ENCODE measurements at regions not wholly inside any gene's neighbourhood (a gene's known extent, or its start where the extent isn't known, plus 50 kb on each side); places are given as distances from the start of the nearest gene placed in this dataset.

DNA sequence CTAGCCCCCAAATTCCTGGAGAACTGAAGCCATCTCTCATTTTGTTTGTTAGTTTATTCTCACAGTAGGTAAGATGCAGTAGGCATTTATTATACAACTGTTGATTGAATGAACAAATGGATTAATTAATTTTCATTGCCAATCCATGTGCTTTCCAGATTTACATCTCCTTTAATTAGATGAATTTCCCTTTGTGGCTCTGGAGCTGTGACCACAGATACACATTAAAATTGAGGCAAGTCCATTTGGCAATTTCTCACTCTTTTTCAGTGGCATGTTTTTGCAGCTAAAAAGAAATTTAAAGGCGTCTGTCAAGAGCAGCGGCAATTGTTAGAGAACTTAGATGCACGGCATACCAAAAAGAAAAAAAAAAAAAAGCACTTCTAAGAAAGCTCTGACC lies 635.4 kb upstream of the SOX9 start:
- H3K9ac ChIP-seq (replicated peaks in 1 of 4; ENCODE audit: extremely low read depth in 1 of 4, low read depth in 3 of 4, low read length in 3 of 4), result no peak overlapping the region
- H3K4me1 ChIP-seq (replicated peaks in 1 of 4; ENCODE audit: control insufficient read depth in 3 of 4, insufficient read depth in 4 of 4, low read length in 3 of 4), result no peaks in the 10 kb centered on the region
- H3K23me2 ChIP-seq (ENCODE audit: low read depth, low read length), result no peaks in the 10 kb centered on the region
- H4K91ac ChIP-seq (replicated peaks; ENCODE audit: insufficient read length, low read length), result no peak overlapping the region
- no peak overlapping the region for H3K4ac ChIP-seq (replicated peaks; ENCODE audit: insufficient read length, low read depth, low read length)
- no peak overlapping the region for H3K18ac ChIP-seq (ENCODE audit: extremely low read depth, low read length)
- ChIA-PET POLR2A (ENCODE audit: partially characterized antibody) (no interaction called here), CTCF (ENCODE audit: partially characterized antibody) (interaction anchor here (0.9 to 5.4 kb wide), 4 partner anchors 11 to 634 kb away, joined by 3 to 33 read pairs (median 4); no protein-coding TSS in a partner anchor)
- H3K4me3 ChIP-seq (ENCODE audit: extremely low read depth in 1 of 4, insufficient read depth in 2 of 4, low read depth in 3 of 4, low read length in 4 of 4), result no peak overlapping the region
- no peak overlapping the region for H2AK5ac ChIP-seq (ENCODE audit: low read depth, low read length)
- no peak overlapping the region for H3K14ac ChIP-seq (ENCODE audit: insufficient read length)
- H3K4me2 ChIP-seq (ENCODE audit: insufficient read depth in 1 of 2, low read depth in 2 of 2, low read length in 2 of 2), result no peak overlapping the region
- no peak overlapping the region for H2BK120ac ChIP-seq (replicated peaks; ENCODE audit: low read depth, low read length)
- no peak overlapping the region for H2BK12ac ChIP-seq (ENCODE audit: low read depth, low read length)
- no peaks in the 10 kb centered on the region for H3K79me1 ChIP-seq (ENCODE audit: low read depth, low read length)
- FAIRE-seq (no peak), DNase-seq (ENCODE audit: low read depth in 1 of 2, low spot score in 2 of 2) (no peak)
- H2AFZ ChIP-seq (ENCODE audit: low read length), result no peak overlapping the region
- H4K8ac ChIP-seq (ENCODE audit: extremely low read depth, insufficient read depth, low read length), result no peak overlapping the region
- no peak overlapping the region for H4K5ac ChIP-seq (ENCODE audit: insufficient read length, low read depth, low read length)
- H2BK15ac ChIP-seq (ENCODE audit: low read length), result no peak overlapping the region
- H4K20me1 ChIP-seq (replicated peaks in 1 of 2; ENCODE audit: control insufficient read depth in 1 of 2, insufficient read depth in 2 of 2, low read length in 2 of 2), result no peaks in the 10 kb centered on the region
- H3K27me3 ChIP-seq (replicated peaks in 1 of 4; ENCODE audit: control insufficient read depth in 3 of 4, extremely low read depth in 1 of 4, insufficient read depth in 3 of 4, low read length in 3 of 4), result no peaks in the 10 kb centered on the region
- H2BK5ac ChIP-seq (ENCODE audit: low read depth, low read length), result no peak overlapping the region
- H3K23ac ChIP-seq (ENCODE audit: insufficient read length), result no peak overlapping the region
- WGBS, 2 experiments (ENCODE audit: extremely low coverage in 1 of 2, insufficient coverage in 1 of 2, insufficient read length in 1 of 2, insufficient replicate concordance in 2 of 2, low coverage in 1 of 2, low lambda C conversion rate in 2 of 2, missing lambda C conversion rate in 1 of 2), result 97% methylated on average over 3 of the region's 3 CpGs; no CpG with 5 or more reads in 1 of the 2 experiments
- no peaks in the 10 kb centered on the region for H3K79me2 ChIP-seq (ENCODE audit: control insufficient read depth in 1 of 2, insufficient read depth in 2 of 2, low read length in 2 of 2)
- H3K27ac ChIP-seq (ENCODE audit: low read depth, low read length), result no peak overlapping the region
- H3K56ac ChIP-seq (replicated peaks; ENCODE audit: insufficient read length, low read depth, low read length), result no peak overlapping the region
- no peaks in the 10 kb centered on the region for H3K36me3 ChIP-seq (ENCODE audit: control insufficient read depth in 2 of 4, insufficient read depth in 4 of 4, low read length in 3 of 4)
- no peak overlapping the region for H2BK20ac ChIP-seq (ENCODE audit: low read length)
- TF ChIP-seq SP1 (IDR thresholded peaks at IDR 0.05; ENCODE audit: low read depth, low read length), result no peak
- no peak for TF ChIP-seq EP300 (IDR thresholded peaks at IDR 0.05; ENCODE audit: borderline replicate concordance in 1 of 2, low read depth in 2 of 2, low read length in 2 of 2)
- TF ChIP-seq, protein P1, sequence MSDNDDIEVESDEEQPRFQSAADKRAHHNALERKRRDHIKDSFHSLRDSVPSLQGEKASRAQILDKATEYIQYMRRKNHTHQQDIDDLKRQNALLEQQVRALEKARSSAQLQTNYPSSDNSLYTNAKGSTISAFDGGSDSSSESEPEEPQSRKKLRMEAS (IDR thresholded peaks at IDR 0.05), result no peak
- no peak for TF ChIP-seq CHD1 (IDR thresholded peaks at IDR 0.05; ENCODE audit: low read depth, low read length)
- no peak for TF ChIP-seq RNF2 (IDR thresholded peaks at IDR 0.05; ENCODE audit: borderline replicate concordance, low read depth, low read length, missing control alignments, poor library complexity, severe bottlenecking)
- no peak for TF ChIP-seq SIN3A (conservative IDR thresholded peaks at IDR 0.05 in 1 of 2, IDR thresholded peaks at IDR 0.05 in 1 of 2; ENCODE audit: low read depth in 1 of 2, low read length in 2 of 2)
- no peak for TF ChIP-seq HDAC6 (IDR thresholded peaks at IDR 0.05; ENCODE audit: low read depth, low read length)
- no peak for TF ChIP-seq JUN (IDR thresholded peaks at IDR 0.05; ENCODE audit: low read depth, low read length)
- no peak for TF ChIP-seq CEBPB (IDR thresholded peaks at IDR 0.05; ENCODE audit: low read depth, low read length)
- no peak for TF ChIP-seq CBX8 (IDR thresholded peaks at IDR 0.05; ENCODE audit: borderline replicate concordance, low read depth, low read length)
- TF ChIP-seq TAF7 (optimal IDR thresholded peaks at IDR 0.05; ENCODE audit: borderline replicate concordance, low read depth, low read length), result no peak
- no peak for TF ChIP-seq TEAD4 (IDR thresholded peaks at IDR 0.05; ENCODE audit: low read depth, low read length)
- no peak for TF ChIP-seq EGR1 (IDR thresholded peaks at IDR 0.05; ENCODE audit: borderline replicate concordance, low read depth, low read length)
- no peaks in the 10 kb centered on the region for H3K9me3 ChIP-seq (ENCODE audit: insufficient read depth in 2 of 2, low read depth in 1 of 2, low read length in 1 of 2)
